GM12891 (cell line): ENCODE measurements at regions not wholly inside any gene's neighbourhood (a gene's known extent, or its start where the extent isn't known, plus 50 kb on each side); places are given as distances from the start of the nearest gene placed in this dataset.

Source experiments
- DNase-seq: peaks from one replicate; pipeline ENCODE4 v3.0.0; 2011; ENCODE audit warnings: low spot score; ENCODE audit not compliant: insufficient read length
- FAIRE-seq: peaks from 2 replicates; lab custom pipeline; 2011; peaks lifted over from hg19 to GRCh38; lab: Jason Lieb, UNC
- PAX5 ChIP-seq: IDR thresholded peaks from 2 replicates; pipeline ENCODE4 v1.6.1; 2011; ENCODE audit warnings: low read length, moderate library complexity, mild to moderate bottlenecking; ENCODE audit not compliant: insufficient read depth, severe bottlenecking
- POLR2A ChIP-seq: IDR thresholded peaks from 2 replicates; pipeline ENCODE4 v1.6.1; 2011; ENCODE audit warnings: low read depth, low read length, control low read depth
- POLR2AphosphoS5 ChIP-seq: IDR thresholded peaks from 2 replicates; pipeline ENCODE4 v1.6.1; 2011; ENCODE audit warnings: low read depth, low read length, control low read depth
- POU2F2 ChIP-seq: IDR thresholded peaks from 2 replicates; pipeline ENCODE4 v1.6.1; 2011; ENCODE audit warnings: low read depth, mild to moderate bottlenecking, control low read depth, low read length, moderate library complexity
- SPI1 ChIP-seq: IDR thresholded peaks from 2 replicates; pipeline ENCODE4 v1.6.1; 2011; ENCODE audit warnings: low read depth, low read length, control low read depth
- TAF1 ChIP-seq: IDR thresholded peaks from 2 replicates; pipeline ENCODE4 v1.6.1; 2011; ENCODE audit warnings: low read depth, low read length, control low read depth

DNA sequence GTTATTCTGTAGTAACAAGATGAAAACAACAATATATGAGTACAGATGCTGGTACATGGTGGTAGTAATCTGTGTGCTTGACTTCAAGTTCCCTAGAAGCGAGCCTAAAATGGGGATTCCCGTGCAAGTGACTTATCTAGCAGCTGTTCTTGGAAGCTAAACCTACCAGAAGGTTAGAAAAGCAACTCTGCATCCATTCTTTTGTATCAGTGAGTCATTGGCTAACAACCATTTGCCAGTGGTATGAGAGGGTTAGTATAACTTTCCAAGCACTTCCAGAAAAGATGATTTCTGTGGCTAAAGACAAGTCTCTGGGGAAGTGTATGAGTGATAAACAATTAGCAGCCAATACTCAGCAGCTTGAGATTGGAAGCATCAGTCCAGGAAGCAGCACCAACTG is 787.7 kb upstream of the CDH6 start:
- DNase-seq = no peak
- TF ChIP-seq TAF1 = no peak
- no peak for TF ChIP-seq POU2F2
- no peak for TF ChIP-seq SPI1
- no peak for TF ChIP-seq POLR2AphosphoS5
- no peak for TF ChIP-seq POLR2A
- TF ChIP-seq PAX5 = no peak
- no peak for FAIRE-seq

GRCh38 chr5:30401479-30402058 is 791.9 kb upstream of the CDH6 start:
- DNase-seq (no peak), FAIRE-seq (no peak)
- TF ChIP-seq POU2F2 = no peak
- no peak for TF ChIP-seq POLR2AphosphoS5
- TF ChIP-seq POLR2A = no peak
- no peak for TF ChIP-seq SPI1
- no peak for TF ChIP-seq TAF1
- TF ChIP-seq PAX5 = no peak

GRCh38 chr5:30398423-30398822 is 795.1 kb upstream of the CDH6 start:
- FAIRE-seq (no peak), DNase-seq (no peak)
- TF ChIP-seq POLR2A (no peak), POU2F2 (no peak), PAX5 (no peak), SPI1 (no peak), TAF1 (no peak), POLR2AphosphoS5 (no peak)

DNA sequence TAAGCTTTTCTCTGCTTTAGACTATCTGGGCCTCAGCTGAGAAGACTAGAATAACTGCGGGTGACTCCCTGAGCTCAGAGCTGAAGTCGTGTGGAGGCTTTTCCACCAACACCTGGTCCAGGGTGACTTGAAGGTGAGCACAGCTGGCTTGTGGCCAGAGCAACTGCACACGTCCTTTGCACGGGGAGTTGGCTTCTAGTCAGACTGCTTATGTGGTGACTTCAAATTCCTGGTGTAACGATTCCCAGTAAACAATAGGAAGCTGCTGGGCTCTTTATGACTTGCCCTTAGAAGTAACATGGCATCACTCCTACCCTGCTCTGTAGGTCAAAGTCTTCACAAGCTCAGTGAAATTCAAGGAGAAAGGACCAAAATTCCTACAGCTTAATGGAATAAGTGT is 800.6 kb upstream of the CDH6 start:
- FAIRE-seq (no peak), DNase-seq (no peak)
- no peak for TF ChIP-seq PAX5
- no peak for TF ChIP-seq POU2F2
- TF ChIP-seq POLR2A = no peak
- TF ChIP-seq SPI1 = no peak
- no peak for TF ChIP-seq TAF1
- TF ChIP-seq POLR2AphosphoS5 = no peak

GRCh38 chr5:30390095-30390494 is 803.4 kb upstream of the CDH6 start:
- no peak for FAIRE-seq
- no peak for DNase-seq
- no peak for TF ChIP-seq TAF1
- TF ChIP-seq POLR2AphosphoS5 = no peak
- TF ChIP-seq SPI1 = no peak
- no peak for TF ChIP-seq PAX5
- TF ChIP-seq POLR2A = no peak
- TF ChIP-seq POU2F2 = no peak

DNA sequence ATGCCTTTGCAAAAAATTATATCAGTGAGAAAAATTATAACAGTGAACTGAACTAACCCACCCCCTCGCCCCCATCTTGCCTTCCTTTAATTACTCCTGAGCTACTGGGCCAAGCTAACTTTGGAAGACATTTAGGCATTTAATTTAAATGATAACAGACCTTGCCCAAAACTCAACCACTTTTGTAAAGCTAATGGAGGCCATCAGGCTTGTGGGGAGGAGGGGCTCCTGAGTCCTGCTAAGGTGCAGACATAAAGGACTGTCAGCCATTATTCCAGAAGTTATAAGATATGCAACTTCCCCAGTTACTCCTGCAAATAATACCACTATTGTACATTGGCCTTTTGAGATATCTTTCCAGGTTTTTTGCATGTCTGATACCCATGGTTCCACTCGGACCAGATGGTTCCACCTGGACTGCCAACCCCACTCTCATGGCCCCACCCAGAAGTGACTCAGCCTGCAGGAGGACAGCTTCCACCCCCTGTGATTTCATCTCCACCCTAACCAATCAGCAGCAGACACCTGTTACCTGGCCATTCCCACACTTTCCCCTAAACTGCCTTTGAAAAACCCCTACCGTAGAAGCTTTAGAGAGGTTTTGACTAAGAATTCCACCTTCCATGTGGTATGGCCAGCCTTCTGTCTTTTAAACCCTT is 805.4 kb upstream of the CDH6 start:
- TF ChIP-seq PAX5 (no peak), POU2F2 (no peak), TAF1 (no peak), SPI1 (no peak), POLR2AphosphoS5 (no peak), POLR2A (no peak)
- DNase-seq (no peak), FAIRE-seq (no peak)

DNA sequence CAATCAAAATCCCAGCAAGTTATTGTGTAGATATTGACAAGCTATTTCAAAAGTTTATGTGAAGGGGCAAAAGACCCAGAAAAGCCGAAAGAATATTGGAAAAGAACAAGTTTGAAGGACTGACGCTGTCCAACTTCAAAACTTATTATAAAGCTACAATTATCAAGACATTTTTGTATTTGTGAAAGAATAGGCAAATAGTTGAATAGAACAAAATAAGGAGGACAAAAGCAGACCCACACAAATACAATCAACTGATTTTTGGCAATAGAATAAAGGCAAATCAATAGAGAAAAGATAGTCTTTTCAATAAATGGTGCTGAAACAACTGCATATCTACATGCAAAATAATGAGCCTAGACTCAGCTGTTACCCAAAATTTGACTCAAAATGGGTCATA is 807.7 kb upstream of the CDH6 start:
- TF ChIP-seq SPI1 = no peak
- TF ChIP-seq POLR2AphosphoS5 = no peak
- TF ChIP-seq TAF1 = no peak
- no peak for TF ChIP-seq POLR2A
- no peak for TF ChIP-seq POU2F2
- no peak for TF ChIP-seq PAX5
- DNase-seq (no peak), FAIRE-seq (no peak)

GRCh38 chr5:30384171-30384570 is 809.3 kb upstream of the CDH6 start:
- no peak for DNase-seq
- no peak for TF ChIP-seq POLR2A
- TF ChIP-seq POLR2AphosphoS5 = no peak
- no peak for FAIRE-seq

DNA sequence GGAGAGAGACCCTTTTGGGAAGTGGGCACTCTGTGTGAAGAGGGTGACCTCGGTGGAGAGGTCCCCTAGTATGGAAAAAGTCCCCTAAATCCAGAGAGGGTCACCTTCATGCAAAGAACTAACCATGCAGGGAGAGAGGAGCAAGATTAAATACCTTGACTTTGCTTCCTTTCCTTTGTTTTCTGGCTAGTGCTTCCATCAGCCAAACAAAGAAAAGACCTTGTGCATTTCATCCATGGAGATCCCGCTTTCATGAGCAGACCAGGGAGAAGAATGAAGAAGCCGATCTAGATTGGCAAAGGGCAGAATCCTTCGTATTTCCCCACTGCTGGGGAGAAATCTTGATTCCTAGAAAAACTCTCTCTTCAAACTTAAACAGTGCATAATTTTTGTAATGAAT is 813.3 kb upstream of the CDH6 start:
- TF ChIP-seq PAX5 = no peak
- TF ChIP-seq SPI1 = no peak
- no peak for TF ChIP-seq POLR2AphosphoS5
- TF ChIP-seq TAF1 = no peak
- no peak for TF ChIP-seq POU2F2
- no peak for TF ChIP-seq POLR2A
- DNase-seq = no peak
- no peak for FAIRE-seq

- no peak for DNase-seq
- no peak for FAIRE-seq
- TF ChIP-seq POLR2A (no peak), POLR2AphosphoS5 (no peak), PAX5 (no peak), POU2F2 (no peak), SPI1 (no peak), TAF1 (no peak)
These were observed 816.6 kb upstream of the CDH6 start for GRCh38 chr5:30376848-30377247.
